RWPE2 (cell line): ENCODE measurements at regions not wholly inside any gene's neighbourhood (a gene's known extent, or its start where the extent isn't known, plus 50 kb on each side); places are given as distances from the start of the nearest gene placed in this dataset.

Experiments
- ATAC-seq: fragments of 200-7000 bp; cut with Tn5 transposase; 3 replicates; pipeline ENCODE4 v1.9.1; 2021; ENCODE audit warnings: low read depth
- DNase-seq: peaks from one replicate; pipeline ENCODE4 v3.0.0-alpha.2; 2020; ENCODE audit warnings: low spot score
- H3K27ac ChIP-seq: fragments of 450-650 bp; 2 replicates; pipeline ENCODE4 v1.5.1; 2017; ENCODE audit warnings: mild to moderate bottlenecking; ENCODE audit not compliant: poor library complexity, severe bottlenecking
- H3K27me3 ChIP-seq: fragments of 250-450 bp; sonication (Bioruptor Pico); 2 replicates; pipeline ENCODE4 v1.5.1; 2021; ENCODE audit warnings: mild to moderate bottlenecking, moderate library complexity; ENCODE audit not compliant: insufficient read depth, poor library complexity, severe bottlenecking
- H3K36me3 ChIP-seq: fragments of 250-450 bp; sonication (Bioruptor Pico); 2 replicates; pipeline ENCODE4 v1.5.1; 2020; ENCODE audit warnings: low read depth, mild to moderate bottlenecking, moderate library complexity
- H3K4me1 ChIP-seq: fragments of 250-450 bp; sonication (Bioruptor Pico); 2 replicates; pipeline ENCODE4 v1.5.1; 2021; ENCODE audit warnings: mild to moderate bottlenecking, moderate library complexity; ENCODE audit not compliant: insufficient read depth, poor library complexity, severe bottlenecking
- H3K4me3 ChIP-seq: fragments of 250-450 bp; sonication (Bioruptor Pico); 2 replicates; pipeline ENCODE4 v1.5.1; 2021; ENCODE audit warnings: mild to moderate bottlenecking, moderate library complexity; ENCODE audit not compliant: severe bottlenecking
- H3K9me3 ChIP-seq: fragments of 250-450 bp; sonication (Bioruptor Pico); 2 replicates; pipeline ENCODE4 v1.5.1; 2021; ENCODE audit warnings: mild to moderate bottlenecking, moderate library complexity; ENCODE audit not compliant: severe bottlenecking
- TF ChIP-seq, protein P1 (sequence below): fragments of 450-650 bp; IDR thresholded peaks from one replicate; pipeline ENCODE4 v1.5.1; 2017; ENCODE audit warnings: mild to moderate bottlenecking, moderate library complexity; ENCODE audit not compliant: poor library complexity, severe bottlenecking

DNA sequence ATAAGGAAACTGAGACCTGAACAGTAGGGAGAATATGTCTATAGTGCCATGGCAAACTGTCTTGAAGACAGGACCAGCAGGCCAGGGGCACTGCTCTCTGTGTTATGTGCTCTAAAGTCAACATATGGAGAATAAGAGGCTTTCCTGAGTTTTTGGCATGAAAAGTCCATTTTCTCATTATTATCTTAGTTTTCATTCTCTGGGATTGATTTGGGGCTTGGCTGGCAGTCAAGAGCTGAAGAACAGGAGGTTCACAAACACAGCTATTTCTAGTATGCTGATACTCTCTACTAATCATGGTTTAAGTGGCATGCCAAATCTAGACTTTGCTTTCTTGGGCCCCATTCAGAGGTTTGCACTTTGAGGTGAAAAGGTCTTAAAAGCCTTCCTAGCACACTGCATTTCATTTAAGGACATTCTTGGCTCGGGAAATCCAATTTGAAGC, 404.4 kb downstream of the ZNF608 start:
- Histone ChIP-seq H3K9me3 (no peaks in the 10 kb centered on the region), H3K4me3 (no peak overlapping the region), H3K36me3 (no peaks in the 10 kb centered on the region), H3K27me3 (no peaks in the 10 kb centered on the region), H3K27ac (no peak overlapping the region), H3K4me1 (no peaks in the 10 kb centered on the region)
- TF ChIP-seq, protein P1, sequence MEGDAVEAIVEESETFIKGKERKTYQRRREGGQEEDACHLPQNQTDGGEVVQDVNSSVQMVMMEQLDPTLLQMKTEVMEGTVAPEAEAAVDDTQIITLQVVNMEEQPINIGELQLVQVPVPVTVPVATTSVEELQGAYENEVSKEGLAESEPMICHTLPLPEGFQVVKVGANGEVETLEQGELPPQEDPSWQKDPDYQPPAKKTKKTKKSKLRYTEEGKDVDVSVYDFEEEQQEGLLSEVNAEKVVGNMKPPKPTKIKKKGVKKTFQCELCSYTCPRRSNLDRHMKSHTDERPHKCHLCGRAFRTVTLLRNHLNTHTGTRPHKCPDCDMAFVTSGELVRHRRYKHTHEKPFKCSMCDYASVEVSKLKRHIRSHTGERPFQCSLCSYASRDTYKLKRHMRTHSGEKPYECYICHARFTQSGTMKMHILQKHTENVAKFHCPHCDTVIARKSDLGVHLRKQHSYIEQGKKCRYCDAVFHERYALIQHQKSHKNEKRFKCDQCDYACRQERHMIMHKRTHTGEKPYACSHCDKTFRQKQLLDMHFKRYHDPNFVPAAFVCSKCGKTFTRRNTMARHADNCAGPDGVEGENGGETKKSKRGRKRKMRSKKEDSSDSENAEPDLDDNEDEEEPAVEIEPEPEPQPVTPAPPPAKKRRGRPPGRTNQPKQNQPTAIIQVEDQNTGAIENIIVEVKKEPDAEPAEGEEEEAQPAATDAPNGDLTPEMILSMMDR = no peak
- no peak for ATAC-seq
- DNase-seq = no peak

DNA sequence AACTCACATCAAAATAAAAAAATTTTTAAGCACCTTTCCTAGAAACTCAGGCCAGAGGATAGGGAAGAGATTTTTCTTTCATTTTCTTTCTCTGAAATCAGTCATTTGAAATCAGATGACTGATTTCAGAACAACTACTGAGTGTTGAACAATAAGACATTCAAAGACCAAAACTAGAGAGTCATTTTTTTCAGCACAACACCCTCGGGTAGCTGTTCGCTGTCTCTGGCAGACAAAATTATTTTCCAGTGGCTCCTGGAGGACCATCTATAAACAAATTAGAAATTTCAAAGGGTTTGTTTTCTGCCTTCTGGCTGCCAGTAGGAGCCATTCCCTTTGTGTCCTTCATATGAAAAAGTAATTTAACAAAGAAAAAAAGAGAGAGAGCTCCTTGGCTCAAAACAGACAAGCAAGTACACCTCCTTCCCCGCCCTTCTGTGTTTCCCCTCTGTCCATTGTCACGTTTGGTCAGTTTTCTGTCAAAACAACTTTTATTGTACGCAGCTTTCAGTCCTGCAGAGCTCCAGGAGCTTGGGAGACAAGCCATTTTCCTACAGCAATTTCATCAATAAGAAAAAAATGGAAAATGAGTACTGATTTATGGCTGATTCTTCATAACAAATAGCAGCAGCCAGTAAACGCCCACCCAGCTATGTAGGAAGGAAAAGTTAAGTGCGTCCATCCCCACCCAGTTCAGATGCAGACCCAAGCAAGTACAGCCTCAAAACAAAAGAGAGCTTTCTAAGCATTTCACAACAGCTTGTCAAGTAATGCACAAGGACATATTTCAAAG, 405.2 kb downstream of the ZNF608 start:
- no peak overlapping the region for H3K4me3 ChIP-seq
- DNase-seq (no peak), ATAC-seq (no peak)
- TF ChIP-seq, protein P1 = no peak
- H3K36me3 ChIP-seq = no peaks in the 10 kb centered on the region
- no peaks in the 10 kb centered on the region for H3K9me3 ChIP-seq
- no peaks in the 10 kb centered on the region for H3K4me1 ChIP-seq
- no peaks in the 10 kb centered on the region for H3K27me3 ChIP-seq
- no peak overlapping the region for H3K27ac ChIP-seq

DNA sequence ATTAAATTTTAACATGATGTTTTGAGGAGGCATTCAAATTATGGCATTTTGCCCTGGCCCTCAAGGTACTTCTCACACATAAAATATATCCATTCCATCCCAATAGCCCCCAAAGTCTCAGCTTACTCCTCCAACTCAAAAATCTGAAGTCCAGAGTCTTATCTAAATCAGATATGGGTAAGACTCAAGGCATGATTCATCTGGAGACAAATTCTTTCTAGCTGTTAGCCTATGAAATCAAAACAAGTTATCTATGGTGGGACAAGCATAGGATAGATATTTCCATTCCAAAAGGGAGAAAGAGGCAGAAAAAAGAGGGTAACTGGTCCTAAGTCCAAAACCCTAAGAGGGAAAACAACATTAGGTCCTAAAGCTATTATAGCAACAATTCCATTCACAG, 408.4 kb downstream of the ZNF608 start:
- H3K4me1 ChIP-seq = no peaks in the 10 kb centered on the region
- ATAC-seq (no peak), DNase-seq (no peak)
- no peaks in the 10 kb centered on the region for H3K9me3 ChIP-seq
- H3K27ac ChIP-seq = no peak overlapping the region
- H3K4me3 ChIP-seq = no peak overlapping the region
- H3K36me3 ChIP-seq = no peaks in the 10 kb centered on the region
- TF ChIP-seq, protein P1 = no peak
- no peaks in the 10 kb centered on the region for H3K27me3 ChIP-seq

DNA sequence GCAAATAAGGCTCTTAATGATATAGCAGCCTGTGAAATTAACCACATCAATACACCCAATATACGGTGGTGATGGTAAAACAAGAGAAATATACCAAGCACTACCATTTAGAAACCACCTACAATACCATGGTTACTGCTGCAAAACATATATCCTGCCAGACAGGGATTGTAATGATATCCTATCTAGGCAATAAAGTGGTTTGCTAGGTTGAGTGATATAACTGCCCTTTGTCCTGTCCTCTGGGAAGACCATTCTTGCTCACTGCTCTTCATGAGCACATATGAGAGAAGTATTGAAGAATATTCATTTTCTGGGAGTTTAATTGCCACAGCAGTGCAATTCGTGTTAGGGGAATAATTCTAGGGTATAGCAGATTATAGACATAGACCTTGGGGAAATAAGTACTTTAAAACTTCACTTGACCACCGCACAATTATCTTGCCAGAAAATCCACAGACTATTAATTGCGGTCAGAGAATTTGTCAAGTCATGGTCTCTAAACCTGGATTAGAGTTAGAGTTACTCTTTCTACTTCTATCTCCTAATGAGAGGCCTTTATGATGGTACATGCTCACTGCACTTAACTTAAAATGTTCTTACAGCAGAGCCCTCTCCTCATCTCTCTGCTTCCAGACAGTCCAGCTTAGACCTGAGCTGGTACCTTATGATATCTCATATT, 413.0 kb downstream of the ZNF608 start:
- Histone ChIP-seq H3K36me3 (no peaks in the 10 kb centered on the region), H3K9me3 (no peaks in the 10 kb centered on the region), H3K27me3 (no peaks in the 10 kb centered on the region), H3K4me1 (no peaks in the 10 kb centered on the region), H3K27ac (no peak overlapping the region), H3K4me3 (no peak overlapping the region)
- ATAC-seq (no peak), DNase-seq (no peak)
- TF ChIP-seq, protein P1 = no peak

DNA sequence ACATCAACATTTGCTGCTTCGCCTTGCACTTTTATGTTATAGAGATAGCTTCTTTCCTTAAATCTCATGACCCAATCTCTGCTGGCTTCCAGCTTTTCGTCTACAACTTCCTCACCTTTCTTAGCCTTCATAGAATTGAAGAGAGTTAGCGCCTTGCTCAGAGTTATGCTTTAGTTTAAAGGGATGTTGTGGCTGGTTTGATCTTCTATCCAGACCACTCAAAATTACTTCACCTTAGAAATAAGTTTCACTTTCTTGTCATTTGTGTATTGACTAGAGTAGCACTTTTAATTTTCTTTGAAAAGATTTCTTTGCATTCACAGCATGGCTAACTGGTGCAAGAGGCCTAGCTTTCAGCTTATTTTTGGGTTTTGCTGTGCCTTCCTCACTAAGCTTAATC, 414.2 kb downstream of the ZNF608 start:
- Histone ChIP-seq H3K4me3 (no peak overlapping the region), H3K36me3 (no peaks in the 10 kb centered on the region), H3K27ac (no peak overlapping the region), H3K4me1 (no peaks in the 10 kb centered on the region), H3K9me3 (no peaks in the 10 kb centered on the region), H3K27me3 (no peaks in the 10 kb centered on the region)
- DNase-seq (no peak), ATAC-seq (no peak)
- TF ChIP-seq, protein P1 = no peak
